Hepatocyte (in vitro differentiated cells): ENCODE measurements at regions not wholly inside any gene's neighbourhood (a gene's known extent, or its start where the extent isn't known, plus 50 kb on each side); places are given as distances from the start of the nearest gene placed in this dataset.

ENCODE experiments used
- CTCF ChIP-seq: fragments of 200-600 bp; sonication (generic); IDR thresholded peaks from 2 replicates; pipeline ENCODE4 v1.5.1; 2016; ENCODE audit warnings: antibody characterized with exemption, mild to moderate bottlenecking; ENCODE audit not compliant: poor library complexity
- EZH2 ChIP-seq: fragments of 200-600 bp; sonication (generic); IDR thresholded peaks from 2 replicates; pipeline ENCODE4 v1.6.1; 2016; ENCODE audit warnings: antibody characterized with exemption, mild to moderate bottlenecking, borderline replicate concordance

GRCh38 chr21:17048974-17049373 lies 463.9 kb upstream of the CXADR start:
- no peak for TF ChIP-seq EZH2
- no peak for TF ChIP-seq CTCF
